Subcutaneous abdominal adipose tissue (tissue), 5 donors: ENCODE measurements at regions not wholly inside any gene's neighbourhood (a gene's known extent, or its start where the extent isn't known, plus 50 kb on each side); places are given as distances from the start of the nearest gene placed in this dataset.

Experiments used
- H3K27ac ChIP-seq: one replicate; pipeline ENCODE4 v1.7.0; 2013; ENCODE audit warnings: low read depth, mild to moderate bottlenecking, inconsistent platforms, low read length, moderate library complexity
- H3K27me3 ChIP-seq, 5 donors: one replicate each; pipeline ENCODE4 v1.7.0; 2013; ENCODE audit warnings: low read length in 5 of 5, inconsistent platforms in 1 of 5; ENCODE audit not compliant: control insufficient read depth in 5 of 5, insufficient read depth in 4 of 5
- H3K36me3 ChIP-seq, 5 donors: one replicate each; pipeline ENCODE4 v1.7.0; 2013; ENCODE audit warnings: low read length in 5 of 5; ENCODE audit not compliant: control insufficient read depth in 5 of 5, insufficient read depth in 5 of 5
- H3K4me1 ChIP-seq, 5 donors: one replicate each; pipeline ENCODE4 v1.7.0; 2013; ENCODE audit warnings: low read length in 5 of 5, mild to moderate bottlenecking in 3 of 5, moderate library complexity in 1 of 5; ENCODE audit not compliant: control insufficient read depth in 5 of 5, insufficient read depth in 5 of 5
- H3K4me3 ChIP-seq, 5 donors: one replicate each; pipeline ENCODE4 v1.7.0; 2013; ENCODE audit warnings: low read length in 5 of 5, low read depth in 1 of 5
- H3K9ac ChIP-seq, 5 donors: one replicate each; pipeline ENCODE4 v1.7.0; 2013; ENCODE audit warnings: low read length in 5 of 5, mild to moderate bottlenecking in 4 of 5, moderate library complexity in 3 of 5
- H3K9me3 ChIP-seq, 5 donors: one replicate each; pipeline ENCODE4 v1.7.0; 2013; ENCODE audit warnings: low read length in 5 of 5; ENCODE audit not compliant: control insufficient read depth in 5 of 5
- donor health status: healthy.
- donor health status: healthy.
- donor health status: healthy.
- donor health status: healthy.
- donor health status: healthy.

DNA sequence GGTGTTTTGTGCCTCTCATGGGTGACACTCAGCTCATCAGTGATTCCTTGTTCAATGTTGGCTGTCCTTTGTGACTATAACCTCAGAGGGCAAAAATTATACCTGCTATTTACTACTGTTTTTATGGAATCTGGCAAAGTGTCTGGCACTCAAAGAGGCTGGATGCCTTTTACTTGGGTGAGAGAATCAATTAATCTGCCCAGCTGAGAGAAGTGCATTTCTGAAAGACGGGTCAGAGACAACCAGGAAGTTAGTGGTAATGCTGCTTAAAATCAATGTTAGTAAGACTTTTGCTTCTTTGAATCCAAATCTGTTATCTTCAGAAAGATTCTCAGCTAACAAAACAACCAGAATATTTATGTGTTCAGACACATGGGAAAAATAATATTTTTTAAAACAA lies 436.2 kb upstream of the SUCLG2 start:
- no peaks in the 10 kb centered on the region for H3K4me1 ChIP-seq
- no peak overlapping the region for H3K9ac ChIP-seq
- H3K4me3 ChIP-seq, result no peak overlapping the region
- no peaks in the 10 kb centered on the region for H3K9me3 ChIP-seq
- H3K27me3 ChIP-seq, result no peaks in the 10 kb centered on the region
- H3K27ac ChIP-seq, result no peak overlapping the region
- H3K36me3 ChIP-seq, result no peaks in the 10 kb centered on the region

DNA sequence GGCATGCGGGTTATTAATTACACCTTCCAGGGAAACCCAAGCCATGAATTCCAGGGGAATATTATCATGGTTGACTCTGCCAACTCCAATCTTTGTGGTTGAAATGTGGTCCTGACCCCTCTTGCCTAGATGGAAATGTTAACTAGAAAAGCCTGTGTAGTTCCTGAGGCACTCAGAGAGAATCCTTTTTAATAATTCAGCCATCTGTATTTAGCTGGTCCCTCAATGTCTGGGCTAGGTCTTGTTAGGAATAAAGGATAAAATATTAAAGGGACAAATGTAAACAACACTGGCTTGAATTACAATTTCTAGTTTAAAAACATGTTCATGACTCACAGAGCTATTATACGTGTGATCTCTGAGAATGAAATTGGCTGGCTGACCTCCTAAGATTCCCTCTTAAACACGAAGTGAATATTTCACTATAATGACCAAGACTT lies 435.2 kb upstream of the SUCLG2 start:
- no peak overlapping the region for H3K27ac ChIP-seq
- H3K27me3 ChIP-seq, result no peaks in the 10 kb centered on the region
- H3K4me3 ChIP-seq, result no peak overlapping the region
- H3K36me3 ChIP-seq, result no peaks in the 10 kb centered on the region
- H3K9ac ChIP-seq, result no peak overlapping the region
- H3K4me1 ChIP-seq, result no peaks in the 10 kb centered on the region
- H3K9me3 ChIP-seq, result no peaks in the 10 kb centered on the region

DNA sequence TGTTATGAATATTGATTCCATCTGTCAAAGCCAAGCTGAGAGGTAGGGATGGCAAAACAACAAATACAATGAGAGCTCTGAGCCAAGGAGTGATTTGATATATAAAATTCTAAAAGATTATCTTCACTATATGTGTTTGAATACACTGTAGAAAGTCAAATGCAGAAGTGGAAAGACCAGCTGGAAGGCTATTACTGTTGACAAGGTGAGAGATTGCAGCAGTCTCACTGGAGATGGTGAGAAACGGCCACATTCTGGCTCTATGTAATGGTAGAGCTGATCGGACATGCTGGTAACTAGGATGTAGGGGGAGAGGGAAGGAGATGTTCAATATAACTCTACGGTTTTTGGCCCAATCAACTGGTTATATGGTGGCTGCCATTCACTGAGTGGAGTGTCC lies 434.2 kb upstream of the SUCLG2 start:
- H3K9ac ChIP-seq, result no peak overlapping the region
- no peak overlapping the region for H3K4me3 ChIP-seq
- H3K9me3 ChIP-seq, result no peaks in the 10 kb centered on the region
- no peak overlapping the region for H3K27ac ChIP-seq
- no peaks in the 10 kb centered on the region for H3K27me3 ChIP-seq
- no peaks in the 10 kb centered on the region for H3K36me3 ChIP-seq
- H3K4me1 ChIP-seq, result no peaks in the 10 kb centered on the region

DNA sequence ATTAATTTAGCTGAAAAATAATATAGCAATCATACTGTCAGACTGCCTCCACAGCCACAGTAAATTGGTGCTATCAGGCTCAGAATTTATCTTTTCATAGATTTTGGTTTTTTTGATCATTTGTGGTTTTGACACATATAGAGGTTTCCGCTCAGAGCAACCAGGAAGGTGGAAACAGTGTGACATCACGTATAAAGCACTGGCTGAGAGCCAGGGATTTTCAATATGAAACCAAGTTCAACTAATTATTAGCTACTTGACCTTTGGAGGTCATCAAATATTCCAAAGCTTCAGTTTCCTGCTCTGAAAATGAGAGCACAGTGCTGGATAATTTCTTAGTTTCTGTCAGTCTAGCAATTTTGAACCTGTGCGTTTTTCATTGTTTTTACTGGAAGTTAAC lies 433.8 kb upstream of the SUCLG2 start:
- no peaks in the 10 kb centered on the region for H3K27me3 ChIP-seq
- H3K9ac ChIP-seq, result no peak overlapping the region
- no peak overlapping the region for H3K27ac ChIP-seq
- H3K4me1 ChIP-seq, result no peaks in the 10 kb centered on the region
- H3K4me3 ChIP-seq, result no peak overlapping the region
- H3K36me3 ChIP-seq, result no peaks in the 10 kb centered on the region
- H3K9me3 ChIP-seq, result no peaks in the 10 kb centered on the region

DNA sequence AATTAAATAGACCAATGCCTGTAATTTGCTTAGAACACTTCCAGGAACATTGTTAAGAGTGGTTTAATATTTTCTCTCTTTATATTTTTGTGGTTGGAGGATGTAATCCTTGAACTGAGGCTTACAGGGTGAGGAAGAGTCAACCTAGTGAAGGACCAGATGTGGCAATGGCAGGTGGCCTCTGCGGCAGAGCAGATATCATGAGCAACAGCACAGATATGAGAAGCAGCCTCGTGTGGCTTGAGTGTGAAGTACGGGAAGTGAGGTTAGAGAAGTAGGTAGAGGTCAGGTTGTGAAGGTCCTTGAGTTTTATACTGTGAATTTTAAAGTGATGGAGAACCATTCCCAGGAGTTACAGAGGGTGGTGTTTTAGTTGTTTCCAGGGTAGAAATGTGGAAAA lies 417.6 kb upstream of the SUCLG2 start:
- peaks cover 0 to 26% (median 12%) of the 10 kb centered on the region in 5 donors for H3K9me3 ChIP-seq
- H3K4me3 ChIP-seq, result no peak overlapping the region
- H3K4me1 ChIP-seq, result no peaks in the 10 kb centered on the region
- no peaks in the 10 kb centered on the region for H3K36me3 ChIP-seq
- H3K27me3 ChIP-seq, result no peaks in the 10 kb centered on the region
- no peak overlapping the region for H3K9ac ChIP-seq
- no peak overlapping the region for H3K27ac ChIP-seq

DNA sequence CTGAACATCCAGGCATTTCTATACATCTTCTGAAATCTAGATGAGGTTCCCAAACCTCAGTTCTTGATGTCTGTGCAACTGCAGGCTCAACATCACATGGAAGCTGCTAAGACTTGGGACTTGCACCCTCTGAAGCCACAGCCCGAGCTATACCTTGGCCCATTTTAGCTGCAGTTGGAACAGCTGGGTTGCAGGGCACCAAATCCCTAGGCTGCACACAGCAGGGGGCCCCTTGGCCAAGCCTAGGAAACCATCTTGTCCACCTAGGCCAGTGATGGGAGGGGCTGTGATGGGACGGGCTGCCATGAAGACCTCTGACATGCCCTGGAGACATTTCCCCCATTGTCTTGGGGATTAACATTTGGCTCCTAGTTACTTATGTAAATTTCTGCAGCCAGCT lies 415.8 kb upstream of the SUCLG2 start:
- no peak overlapping the region for H3K9ac ChIP-seq
- no peaks in the 10 kb centered on the region for H3K4me1 ChIP-seq

DNA sequence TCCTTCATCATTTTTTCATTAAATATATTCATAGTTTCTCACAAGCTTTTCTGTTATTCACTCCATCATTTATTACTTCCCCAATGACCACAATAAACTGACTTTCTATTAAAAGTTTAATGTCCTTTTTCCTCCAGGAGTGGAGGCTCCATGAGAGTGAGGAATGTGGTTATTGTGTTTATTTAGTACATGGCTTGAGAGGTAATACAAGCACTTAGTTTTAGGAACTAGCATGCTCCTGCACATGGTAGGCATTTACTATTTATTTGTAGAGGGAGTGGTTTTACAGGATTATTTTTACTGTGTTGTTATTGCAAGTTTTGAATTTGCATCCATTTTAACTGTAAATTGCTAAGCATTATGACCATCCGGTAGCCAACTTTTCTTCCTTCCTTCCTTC lies 412.9 kb upstream of the SUCLG2 start:
- Histone ChIP-seq H3K36me3 (no peaks in the 10 kb centered on the region), H3K9me3 (peaks cover 0 to 12% (median 5%) of the 10 kb centered on the region in 5 donors), H3K4me3 (no peak overlapping the region), H3K27me3 (no peaks in the 10 kb centered on the region), H3K9ac (no peak overlapping the region), H3K27ac (no peak overlapping the region), H3K4me1 (no peaks in the 10 kb centered on the region)

More for the DNA sequence above, 415.8 kb upstream of the SUCLG2 start:
- Histone ChIP-seq H3K27me3 (no peaks in the 10 kb centered on the region), H3K36me3 (no peaks in the 10 kb centered on the region), H3K27ac (no peak overlapping the region), H3K4me3 (no peak overlapping the region), H3K9me3 (peaks cover 0 to 20% (median 9%) of the 10 kb centered on the region in 5 donors)

DNA sequence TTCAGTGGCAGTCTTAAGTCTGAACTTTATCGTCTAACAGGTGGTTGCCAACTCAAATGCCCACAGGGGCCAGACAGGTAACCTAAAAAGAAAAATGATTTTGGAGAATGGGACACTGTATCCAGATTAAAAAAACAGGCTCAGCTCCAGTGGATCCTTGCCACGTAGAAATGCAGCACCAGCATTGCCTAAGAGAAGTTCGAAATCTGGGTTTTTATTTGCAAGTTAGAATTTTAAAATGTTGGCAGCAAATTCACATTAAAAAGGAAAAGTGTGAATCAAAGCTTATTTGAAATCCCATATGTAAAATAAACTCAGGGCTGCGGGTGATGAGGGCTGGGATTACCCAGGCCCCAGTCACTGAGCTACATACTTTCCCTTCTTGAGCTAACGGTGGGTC lies 408.5 kb upstream of the SUCLG2 start:
- H3K4me3 ChIP-seq, result no peak overlapping the region

DNA sequence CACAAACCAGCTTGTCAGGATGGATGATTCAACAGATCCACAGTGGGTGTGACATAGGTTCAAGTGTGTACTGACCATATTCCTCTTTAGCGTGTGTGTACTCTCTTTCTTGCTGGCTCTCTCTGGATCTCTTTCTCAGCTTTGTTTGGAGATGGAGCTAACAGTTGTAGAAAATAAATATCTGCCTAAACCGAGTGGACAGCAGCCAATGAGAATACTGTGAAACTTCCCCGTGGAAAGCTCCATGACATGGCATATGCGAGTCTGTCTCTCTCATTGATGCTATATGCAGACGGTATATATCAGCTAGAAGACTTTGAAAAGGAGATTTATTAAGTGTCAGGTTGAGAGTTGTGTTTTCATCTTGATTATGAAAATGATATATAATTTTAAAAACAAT lies 406.5 kb upstream of the SUCLG2 start:
- H3K9ac ChIP-seq, result no peak overlapping the region
- H3K4me3 ChIP-seq, result no peak overlapping the region
- H3K27me3 ChIP-seq, result no peaks in the 10 kb centered on the region
- peaks cover 0 to 5% (median 0%) of the 10 kb centered on the region in 5 donors for H3K4me1 ChIP-seq
- no peaks in the 10 kb centered on the region for H3K36me3 ChIP-seq
- no peak overlapping the region for H3K27ac ChIP-seq
- H3K9me3 ChIP-seq, result no peaks in the 10 kb centered on the region

More for the DNA sequence above, 408.5 kb upstream of the SUCLG2 start:
- H3K27ac ChIP-seq, result no peak overlapping the region
- no peaks in the 10 kb centered on the region for H3K9me3 ChIP-seq
- no peak overlapping the region for H3K9ac ChIP-seq
- no peaks in the 10 kb centered on the region for H3K36me3 ChIP-seq
- no peaks in the 10 kb centered on the region for H3K27me3 ChIP-seq
- H3K4me1 ChIP-seq, result no peaks in the 10 kb centered on the region

DNA sequence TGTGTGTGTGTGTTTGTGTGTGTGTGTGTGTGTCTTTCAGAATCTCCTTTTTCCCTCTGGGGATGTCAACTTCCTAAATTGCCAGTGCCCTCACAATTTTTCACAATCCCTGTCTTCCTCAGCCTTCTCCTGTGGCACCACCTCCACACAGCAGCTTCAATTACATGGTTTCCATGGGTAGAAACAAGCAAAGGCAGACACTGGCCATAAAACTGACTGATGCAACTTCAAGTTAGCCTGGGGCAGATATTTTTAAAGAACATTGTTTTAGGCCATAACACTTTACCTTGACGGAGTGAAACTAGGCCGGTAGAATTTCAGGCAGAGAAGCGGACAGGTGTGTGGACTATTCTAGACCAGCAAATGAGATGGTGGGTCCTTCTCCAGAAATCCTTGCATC lies 405.8 kb upstream of the SUCLG2 start:
- H3K27me3 ChIP-seq, result no peaks in the 10 kb centered on the region
- H3K4me1 ChIP-seq, result peaks cover 0 to 5% (median 0%) of the 10 kb centered on the region in 5 donors
- H3K27ac ChIP-seq, result no peak overlapping the region
- no peak overlapping the region for H3K9ac ChIP-seq
- no peaks in the 10 kb centered on the region for H3K9me3 ChIP-seq
- H3K4me3 ChIP-seq, result no peak overlapping the region
- no peaks in the 10 kb centered on the region for H3K36me3 ChIP-seq

DNA sequence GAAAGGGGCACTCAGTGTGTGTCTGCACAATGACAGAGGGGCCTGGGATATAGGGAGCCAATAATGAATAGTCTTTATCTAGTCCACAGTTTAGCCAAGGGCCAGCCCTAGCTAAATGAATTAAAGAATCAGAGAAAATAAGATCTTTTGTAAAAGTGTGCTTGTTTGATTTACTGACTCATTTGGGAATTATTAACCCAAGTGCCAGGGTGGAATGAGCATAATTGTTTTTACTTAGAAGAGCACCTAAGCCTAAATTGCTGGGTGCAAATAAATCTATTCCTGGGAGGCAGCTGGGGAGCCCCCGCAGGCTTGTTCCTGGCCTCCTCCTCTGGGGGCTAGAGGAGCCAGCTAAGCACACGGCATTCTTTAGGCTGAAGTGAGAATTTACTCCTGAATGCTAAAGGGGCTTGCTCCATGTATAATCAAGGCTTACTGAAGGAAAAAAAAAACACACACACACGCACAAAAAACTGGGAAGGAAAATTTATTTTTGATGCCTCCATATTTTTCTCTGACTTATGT lies 405.3 kb upstream of the SUCLG2 start:
- Histone ChIP-seq H3K9ac (no peak overlapping the region), H3K9me3 (no peaks in the 10 kb centered on the region), H3K36me3 (no peaks in the 10 kb centered on the region), H3K27ac (no peak overlapping the region), H3K27me3 (no peaks in the 10 kb centered on the region), H3K4me3 (no peak overlapping the region), H3K4me1 (peaks cover 0 to 5% (median 0%) of the 10 kb centered on the region in 5 donors)
